Renal cortex interstitium (tissue), 11 donors: ENCODE measurements at regions not wholly inside any gene's neighbourhood (a gene's known extent, or its start where the extent isn't known, plus 50 kb on each side); places are given as distances from the start of the nearest gene placed in this dataset.

ENCODE experiments used
- DNase-seq, 11 donors: peaks; one replicate each; pipeline ENCODE4 v3.0.0-alpha.2; 2013; ENCODE audit warnings: low read depth in 9 of 11, low spot score in 4 of 11; ENCODE audit errors: extremely low read depth in 1 of 11

DNA sequence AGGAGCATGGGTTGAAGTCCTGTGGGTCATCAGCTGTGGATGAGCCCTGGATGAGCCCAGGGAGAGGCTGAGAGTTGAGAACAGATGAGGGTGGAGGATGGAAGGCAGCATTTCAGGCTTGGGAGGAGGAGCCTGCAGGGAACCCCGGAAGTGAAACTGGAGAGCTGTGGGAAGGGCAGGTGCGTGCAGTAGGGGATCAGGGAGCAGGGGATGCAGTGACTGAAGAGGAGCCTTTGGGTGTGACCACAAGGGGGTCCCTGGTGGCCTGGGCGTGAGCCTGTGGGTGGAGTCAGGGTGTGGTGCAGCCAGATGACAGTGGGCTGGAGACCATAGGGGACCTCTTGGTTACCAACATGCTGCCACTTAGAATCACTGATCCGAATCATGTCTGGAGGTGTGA, 115.5 kb downstream of the PAPOLA start:
- DNase-seq = no peak

DNA sequence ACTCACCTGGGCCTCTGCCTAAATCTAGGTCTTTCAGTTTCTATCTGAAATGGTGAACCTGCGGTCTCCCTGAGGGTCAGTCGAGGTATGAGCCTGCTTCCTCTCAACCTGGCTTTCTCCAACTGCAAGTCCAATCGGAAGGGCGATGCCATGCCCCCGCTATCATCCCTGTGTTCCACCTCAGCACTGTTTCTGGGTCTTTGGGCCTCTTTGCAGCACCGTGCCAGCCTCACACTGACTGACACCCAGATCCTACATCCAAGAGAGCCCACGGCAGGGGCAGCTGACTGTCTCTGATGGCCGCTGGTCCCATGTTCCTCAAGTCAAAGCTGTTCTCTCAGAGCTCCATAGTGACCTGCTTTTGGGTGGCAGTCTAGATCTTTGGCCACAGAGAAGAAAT, 120.7 kb downstream of the PAPOLA start:
- no peak for DNase-seq

DNA sequence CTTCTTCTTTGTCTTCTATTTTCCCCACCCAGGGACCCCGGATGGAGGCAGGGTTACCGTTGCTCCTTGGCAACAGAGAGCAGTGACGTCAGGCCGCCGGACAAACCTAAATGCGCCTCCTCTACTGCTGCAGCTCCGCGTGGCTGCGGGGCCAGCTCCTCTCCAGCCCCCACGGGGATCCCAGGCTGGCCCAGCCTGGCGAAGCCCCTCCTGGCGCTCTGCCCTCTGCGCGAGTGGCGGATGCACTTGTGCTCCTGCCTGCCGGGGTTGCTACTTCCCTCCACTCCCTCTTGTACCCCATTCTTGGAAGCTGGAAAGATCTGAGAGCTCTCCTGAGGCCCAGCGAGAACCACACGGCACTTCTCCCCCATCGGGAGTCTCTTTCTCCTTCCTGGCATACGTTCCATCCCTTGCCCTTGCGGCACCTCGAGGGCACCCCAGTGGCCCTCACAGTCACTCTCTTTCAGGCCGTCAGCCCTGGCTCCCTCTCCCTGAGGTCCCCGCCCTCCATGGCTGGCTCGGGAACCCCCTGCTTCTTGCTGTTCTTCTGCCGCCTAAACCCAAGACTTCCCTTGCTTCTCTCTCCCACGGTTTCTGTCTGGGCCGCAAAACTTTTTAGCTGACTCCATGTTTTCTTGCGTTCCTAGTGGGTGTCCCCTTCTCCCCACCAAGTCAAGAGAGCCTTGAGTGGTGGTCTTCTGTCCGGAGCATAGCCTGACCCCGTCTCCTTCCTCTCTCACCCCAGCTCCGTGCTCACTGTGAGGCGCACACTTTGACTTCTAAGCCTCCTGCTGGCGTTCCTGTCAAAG, 121.7 kb downstream of the PAPOLA start:
- no peak for DNase-seq

DNA sequence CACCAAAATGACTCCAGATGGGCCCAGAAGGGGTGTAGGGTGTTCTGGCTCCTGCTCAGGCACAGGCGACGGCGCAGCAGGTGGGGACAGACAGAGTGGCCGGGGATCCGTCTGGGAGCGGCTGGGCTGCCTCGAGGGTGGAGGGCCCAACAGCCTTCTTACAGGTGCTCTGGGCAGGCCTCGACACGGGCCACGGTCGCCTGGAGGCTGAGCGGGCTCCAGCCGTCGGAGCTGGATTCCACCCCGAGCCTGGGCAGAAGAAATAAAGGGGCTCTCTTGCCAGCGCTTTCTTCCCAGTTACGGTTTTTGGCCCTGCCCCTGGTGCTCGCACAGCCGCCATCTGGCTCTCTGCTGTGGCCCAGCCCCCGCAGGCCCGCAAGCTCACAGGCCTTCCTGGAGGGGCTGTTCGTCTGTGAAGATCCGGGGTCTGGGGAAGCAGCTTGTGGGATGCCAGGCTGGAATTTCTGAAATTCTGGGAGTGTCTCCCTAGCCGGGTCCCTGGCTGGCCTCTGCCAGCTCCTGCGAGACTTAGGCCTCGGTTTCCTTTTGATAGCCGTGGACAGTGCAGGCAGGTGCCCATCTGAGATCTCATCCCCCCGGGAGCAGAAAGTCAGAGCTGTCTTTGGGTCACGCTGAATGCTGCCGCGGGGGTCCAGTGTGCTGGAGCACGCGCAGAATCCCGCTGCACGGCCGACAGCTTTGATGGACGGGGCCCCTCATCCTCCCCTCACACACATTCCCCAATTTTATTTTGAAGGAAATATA, 122.7 kb downstream of the PAPOLA start:
- no peak for DNase-seq

DNA sequence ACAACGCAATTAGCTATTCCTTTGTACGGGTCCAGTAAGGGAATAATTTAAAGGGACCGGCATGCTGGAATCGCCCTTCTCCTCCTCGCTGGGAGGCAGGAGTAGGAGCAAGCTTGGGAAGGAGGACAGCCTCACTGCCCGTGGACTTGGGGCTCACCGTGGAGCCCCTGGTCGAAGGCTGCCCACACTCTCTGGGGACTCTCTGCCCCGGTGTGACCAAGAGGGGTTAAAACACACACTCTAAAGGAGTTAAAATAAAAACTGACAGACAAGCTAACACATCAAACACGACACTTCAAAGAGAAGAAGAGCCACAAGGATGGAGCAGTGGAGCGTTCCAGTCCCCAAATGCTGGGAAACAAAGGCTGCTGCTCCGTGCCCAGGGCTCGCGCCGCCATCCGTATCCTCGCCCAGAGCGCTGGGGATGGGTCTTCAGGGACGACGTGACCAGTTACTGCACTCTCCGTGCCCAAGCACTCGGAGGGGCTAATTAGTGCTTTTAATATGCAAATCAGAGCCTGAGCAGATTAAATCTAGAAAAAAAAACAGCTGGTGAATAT, 123.3 kb downstream of the PAPOLA start:
- DNase-seq = no peak

DNA sequence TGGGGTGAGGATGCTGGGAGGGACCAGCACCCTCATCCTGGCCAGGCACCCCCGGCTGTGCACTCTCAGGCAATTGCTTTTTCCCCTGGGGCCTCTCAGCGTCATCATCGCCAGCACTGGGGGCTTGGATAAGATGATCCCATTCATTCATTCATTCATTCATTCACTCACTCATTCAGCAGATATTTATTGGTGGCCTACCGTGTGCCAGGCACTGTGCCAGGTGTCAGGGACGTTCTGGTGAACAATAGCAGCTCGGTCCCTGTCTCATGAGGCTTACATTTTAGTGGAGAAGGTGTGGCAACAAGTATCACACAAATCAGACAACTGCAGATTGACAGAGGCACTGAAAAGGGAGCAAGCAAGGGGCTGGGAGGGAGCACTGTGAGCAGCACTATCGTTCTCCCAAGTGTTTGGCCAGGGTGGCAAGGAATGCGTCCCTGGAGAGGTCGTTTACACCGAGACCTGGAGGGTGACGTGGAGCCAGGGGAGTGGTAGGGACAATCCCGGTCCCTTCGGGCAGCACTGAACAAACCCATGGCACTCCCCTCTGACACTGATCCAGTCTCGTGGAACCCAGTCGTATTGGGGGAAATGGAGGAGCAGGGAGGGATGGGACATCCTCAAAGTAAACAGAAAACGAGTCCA, 124.1 kb downstream of the PAPOLA start:
- DNase-seq = no peak

DNA sequence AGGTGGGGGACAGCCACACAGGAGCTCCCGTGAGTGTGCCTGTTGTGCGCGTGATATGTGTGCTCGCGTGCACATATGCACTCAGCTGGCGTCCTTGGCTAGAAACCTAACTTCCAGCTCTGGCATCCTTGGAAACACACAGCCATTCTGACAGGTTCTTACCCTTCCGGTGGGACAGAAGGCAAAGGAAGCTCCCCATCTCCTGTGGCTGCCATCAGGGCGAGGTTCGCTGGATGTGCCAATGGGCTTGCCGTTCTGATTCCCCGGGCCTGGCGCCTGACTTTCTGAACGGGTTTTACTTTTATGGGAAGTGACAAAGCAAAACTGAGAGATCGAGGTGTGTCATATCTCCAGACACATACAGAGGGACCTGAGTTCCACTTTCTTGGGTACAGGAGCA, 124.7 kb downstream of the PAPOLA start:
- DNase-seq = no peak

DNA sequence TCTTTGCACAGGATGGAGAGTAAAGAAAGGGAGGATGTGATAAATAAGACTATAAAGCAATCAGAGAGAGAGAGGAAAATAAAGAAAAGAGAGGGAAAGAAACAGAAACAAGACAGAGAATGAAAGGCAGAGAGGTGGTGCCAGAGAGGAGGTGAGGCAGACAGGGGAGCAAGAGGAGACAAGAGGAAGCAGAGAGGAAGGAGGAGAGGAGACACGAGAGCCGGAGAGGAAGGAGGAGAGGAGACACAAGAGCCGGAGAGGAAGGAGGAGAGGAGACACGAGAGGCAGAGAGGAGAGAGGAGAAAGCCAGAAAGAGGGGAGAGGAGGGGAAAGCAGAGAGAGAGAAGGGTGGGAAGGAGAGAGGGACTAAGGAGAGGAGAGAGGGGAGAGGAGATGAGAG, 125.2 kb downstream of the PAPOLA start:
- DNase-seq = no peak

DNA sequence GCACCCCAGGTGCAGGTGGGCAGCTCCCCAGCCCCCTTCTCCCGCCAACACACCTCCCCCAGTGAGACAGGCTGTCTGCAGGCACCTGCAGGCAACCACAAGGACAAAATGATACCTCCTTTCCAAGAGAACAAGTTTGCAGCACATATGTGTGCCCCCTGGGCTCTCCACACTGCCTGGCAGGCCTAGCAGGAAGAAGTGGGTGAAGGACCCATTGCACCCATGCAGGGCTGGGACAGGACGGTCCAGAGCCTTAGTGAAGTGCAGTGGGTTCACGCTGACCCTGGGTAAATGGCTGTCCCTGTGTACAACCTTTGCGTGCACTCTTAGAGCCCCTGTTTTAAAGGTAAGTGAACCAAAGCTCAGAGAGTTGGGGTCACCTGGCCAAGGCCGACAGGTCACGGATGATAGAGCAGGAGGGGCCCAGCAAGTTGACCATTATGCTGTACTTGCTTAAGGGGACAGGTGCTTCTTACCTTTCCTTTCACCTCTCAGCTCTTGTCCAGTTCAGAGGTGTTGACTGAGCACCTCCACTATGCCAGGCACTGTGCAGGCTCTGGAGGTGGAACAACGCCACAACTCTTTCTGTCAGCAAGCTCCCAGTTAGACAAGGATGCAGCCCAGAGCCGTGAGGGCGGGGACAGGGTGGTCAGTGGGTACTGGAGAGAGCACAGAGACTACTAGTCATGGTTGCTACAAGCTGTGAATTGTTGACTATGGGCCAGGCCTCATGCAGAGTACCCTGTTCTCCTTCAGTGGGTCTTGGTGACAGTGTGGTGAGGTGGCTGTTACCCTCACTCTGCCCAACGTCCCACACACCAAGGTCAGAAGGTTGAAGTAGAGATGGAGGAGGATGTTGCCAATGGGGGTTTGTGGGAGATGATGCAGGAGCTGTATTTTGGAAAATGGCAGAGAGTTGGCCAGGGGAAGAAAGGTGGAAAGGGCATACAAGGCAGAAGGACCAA, 125.9 kb downstream of the PAPOLA start:
- no peak for DNase-seq

DNA sequence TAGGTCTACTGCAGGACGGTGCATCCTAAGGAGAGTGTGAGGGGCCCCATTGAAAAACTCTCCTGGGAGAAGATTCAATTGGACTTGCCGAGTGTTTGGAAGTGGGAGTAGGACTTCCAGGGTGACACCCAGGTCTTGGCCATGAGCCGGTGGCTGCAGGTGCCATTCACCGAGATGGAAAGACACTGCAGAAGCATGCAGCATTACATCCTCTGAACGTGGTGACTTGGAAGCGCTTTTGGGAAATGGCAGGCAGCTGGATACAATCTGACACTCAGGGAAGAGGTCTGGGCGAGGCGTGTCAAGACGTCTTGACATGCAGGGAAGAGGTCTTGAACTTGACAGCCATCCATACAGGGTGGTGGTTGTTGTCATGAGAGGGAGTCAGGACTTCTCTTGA, 126.9 kb downstream of the PAPOLA start:
- DNase-seq = no peak

DNA sequence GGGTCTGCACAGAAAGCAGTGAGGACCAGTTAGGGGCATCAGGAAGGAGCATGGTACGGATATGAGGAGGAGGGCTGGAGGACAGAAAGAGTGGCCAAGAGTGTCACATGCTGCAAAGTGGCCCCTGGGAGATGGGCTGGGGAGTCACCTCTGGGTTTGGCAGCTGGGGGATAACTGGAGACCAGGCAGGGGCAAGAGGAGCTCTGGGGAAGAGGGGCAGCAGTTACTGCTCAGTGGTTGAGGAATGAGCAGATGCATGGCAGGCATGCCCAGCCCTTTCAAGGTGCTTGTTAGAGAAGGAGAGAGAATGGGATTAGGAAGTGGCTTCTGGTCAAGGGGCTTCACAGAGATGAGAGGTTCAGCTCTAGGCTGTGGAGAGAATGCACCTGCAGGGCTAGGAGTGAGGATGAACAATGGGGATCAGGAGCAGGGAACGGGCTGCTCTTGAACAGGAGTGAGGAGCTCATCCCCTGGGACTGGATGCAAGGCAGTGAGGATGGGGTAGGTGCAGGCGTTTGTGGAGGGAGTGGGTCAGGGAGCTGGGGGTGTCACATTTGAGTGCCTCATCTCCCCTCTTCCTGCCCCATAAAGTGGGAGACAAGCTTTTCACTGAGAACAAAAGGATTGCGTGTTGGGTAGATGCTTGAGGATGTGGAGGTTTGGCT, 127.5 kb downstream of the PAPOLA start:
- DNase-seq = no peak

DNA sequence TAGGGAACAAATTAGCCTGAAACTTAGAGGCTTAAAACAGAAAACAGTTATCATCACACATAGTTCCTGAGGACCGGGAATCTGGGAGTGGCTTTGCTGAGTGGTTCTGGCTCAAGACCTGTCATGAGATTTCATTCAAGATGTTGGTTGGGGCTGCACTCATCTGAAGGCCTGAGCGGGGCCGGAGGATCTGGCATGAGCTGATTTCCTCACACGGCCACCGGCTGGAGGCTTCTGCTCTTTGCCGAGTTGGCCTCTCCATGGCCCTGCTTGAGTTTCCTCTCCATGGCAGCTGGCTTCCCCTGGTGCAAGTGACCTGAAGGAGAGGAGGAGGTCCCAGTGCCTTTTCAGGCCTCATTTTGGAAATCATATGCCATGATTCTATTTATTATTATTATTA, 128.1 kb downstream of the PAPOLA start:
- DNase-seq = no peak

DNA sequence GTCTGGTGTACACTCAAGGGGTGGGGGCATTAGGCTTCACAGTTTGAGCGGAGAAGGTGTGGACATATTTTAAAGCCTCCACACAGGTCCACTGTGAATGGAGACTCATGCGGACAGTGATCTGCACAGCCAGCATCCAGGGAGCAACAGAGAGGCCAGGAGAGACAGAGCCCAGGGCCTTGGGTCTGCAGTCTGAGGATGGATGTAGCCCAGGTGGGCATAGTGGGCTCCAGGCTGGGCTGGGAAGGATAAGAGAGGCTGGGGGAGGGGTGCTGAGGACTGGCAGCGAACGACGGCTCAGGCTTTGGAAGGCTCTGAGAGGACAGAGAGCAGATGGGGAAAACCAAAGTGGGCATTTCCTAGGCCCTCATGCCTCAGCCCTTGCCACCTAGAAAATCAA, 128.8 kb downstream of the PAPOLA start:
- no peak for DNase-seq

DNA sequence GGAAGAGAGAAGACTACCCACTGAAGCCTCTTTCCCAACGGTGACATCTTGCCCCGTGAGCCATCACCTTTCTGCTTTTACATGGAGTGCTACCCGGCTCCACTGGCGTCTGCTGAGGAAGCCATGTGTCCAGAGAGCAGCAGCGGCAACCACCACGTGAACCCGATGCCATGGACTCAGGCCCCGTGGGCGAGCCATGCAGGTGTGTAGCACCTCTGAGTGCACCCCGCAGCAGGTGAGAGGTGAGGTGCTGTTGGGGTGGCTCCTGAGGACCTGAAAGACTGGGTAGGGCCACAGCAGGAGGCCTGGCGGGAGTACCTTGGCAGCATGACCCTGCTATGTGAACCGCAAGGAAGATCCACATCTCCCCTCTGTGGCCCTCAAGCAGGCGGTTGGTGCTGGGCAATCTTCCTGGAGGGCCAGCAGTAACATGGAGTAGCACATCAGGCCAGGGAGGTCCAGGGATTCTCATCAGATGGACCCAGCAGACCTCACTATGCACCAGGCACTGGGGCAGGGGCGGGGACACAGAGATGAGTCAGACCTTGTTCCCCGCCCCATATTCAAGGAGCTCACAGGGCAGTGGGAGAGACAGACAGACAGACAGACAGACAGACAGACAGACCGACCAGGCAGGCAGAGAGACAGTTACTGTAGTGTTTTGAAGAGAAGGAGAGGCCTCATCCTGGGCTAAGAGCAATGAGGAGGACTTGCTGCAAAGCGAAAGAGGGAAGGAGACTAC, 129.6 kb downstream of the PAPOLA start:
- DNase-seq = no peak

DNA sequence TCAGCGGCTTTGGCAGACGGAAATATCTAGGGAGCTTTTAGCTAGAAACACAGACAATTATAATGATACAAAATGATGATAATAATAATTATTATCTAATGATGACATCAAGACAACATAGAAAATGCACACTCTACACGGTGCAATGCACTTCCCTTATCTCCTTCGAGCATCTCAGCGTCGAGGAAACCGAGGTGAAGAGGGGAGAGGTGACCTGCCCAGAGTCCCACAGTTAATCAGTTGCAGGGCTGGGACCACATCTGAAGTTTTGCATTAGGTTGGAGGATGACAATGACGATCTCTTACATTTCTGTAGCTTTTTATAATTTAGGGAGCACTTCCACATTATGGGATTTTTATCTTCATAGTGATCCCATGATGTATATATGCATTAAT, 130.2 kb downstream of the PAPOLA start:
- DNase-seq = no peak

DNA sequence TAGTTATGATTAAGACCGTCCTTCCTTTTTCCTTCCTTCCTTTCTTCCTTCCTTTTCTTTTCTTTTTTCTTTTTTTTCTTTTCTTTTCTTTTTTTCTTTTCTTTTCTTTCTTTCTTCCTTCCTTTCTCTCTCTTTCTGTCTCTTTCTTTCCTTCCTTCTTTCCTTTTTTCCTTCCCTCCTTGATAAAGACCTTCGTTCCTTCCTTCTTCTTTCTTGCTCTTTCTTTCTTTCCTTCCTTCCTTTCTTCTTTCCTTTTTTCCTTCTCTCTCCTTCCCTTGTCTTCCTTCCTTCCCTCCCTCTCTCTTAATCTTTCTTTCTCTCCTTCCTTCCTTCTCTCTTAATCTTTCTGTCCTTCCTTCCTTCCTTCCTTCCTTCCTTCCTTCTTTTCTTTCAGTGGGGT, 130.9 kb downstream of the PAPOLA start:
- DNase-seq = no peak

DNA sequence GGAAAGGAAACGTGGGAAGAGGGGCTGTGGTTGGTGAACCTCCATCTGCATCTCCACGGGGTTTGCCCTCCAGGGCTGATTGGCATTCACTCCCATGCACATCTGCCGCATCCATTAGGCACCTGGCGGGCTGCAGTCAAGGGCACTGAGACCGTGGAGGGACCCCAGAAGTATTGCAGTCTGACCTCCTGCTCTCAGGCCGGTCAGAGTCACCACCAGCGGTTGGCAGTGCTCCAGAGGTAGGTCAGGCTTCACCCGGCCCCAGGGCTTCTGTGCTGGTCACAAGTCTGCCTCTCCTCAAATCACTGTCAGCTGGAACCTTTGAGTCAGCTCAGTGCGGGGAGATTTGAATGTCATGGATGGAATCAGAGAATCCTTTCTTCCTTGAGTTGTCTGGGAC, 132.3 kb downstream of the PAPOLA start:
- DNase-seq = no peak

DNA sequence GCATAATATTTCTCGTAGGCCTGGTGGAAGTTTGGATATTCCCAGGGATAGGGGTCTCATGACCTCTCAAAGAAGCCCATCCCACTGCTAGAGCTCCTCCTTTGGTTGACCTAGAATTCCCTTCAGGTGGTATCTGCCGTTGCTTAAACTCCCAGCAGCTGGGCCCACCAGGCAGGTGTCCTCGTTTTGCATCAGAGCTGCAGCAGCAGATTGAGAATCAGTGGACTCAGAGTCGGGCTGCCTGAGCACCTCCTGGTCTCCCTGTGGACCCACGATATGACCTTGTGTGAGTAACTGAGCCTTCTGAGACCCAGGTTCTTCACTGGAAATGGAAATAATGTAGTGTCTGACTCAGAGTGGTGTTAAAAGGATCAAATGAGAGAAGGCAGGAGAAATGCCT, 132.7 kb downstream of the PAPOLA start:
- no peak for DNase-seq
